PFSK-1 (cell line): ENCODE measurements at regions not wholly inside any gene's neighbourhood (a gene's known extent, or its start where the extent isn't known, plus 50 kb on each side); places are given as distances from the start of the nearest gene placed in this dataset.

Source experiments
- FOXP2 ChIP-seq: optimal IDR thresholded peaks from 2 replicates; pipeline ENCODE3; 2011; ENCODE audit warnings: borderline replicate concordance, control low read depth, inconsistent platforms; ENCODE audit not compliant: insufficient read depth; ENCODE audit errors: extremely low read length, extremely low read depth
- POLR2AphosphoS5 ChIP-seq: IDR thresholded peaks from 2 replicates; pipeline ENCODE4 v1.6.1; 2012; ENCODE audit warnings: low read depth, mild to moderate bottlenecking, control low read depth, low read length, moderate library complexity
- REST ChIP-seq, 2 experiments: IDR thresholded peaks; 2 replicates each; pipeline versions ENCODE4 v1.6.1 to v1.8.0; 2011 to 2012; ENCODE audit warnings: low read depth in 2 of 2, low read length in 2 of 2, control low read depth in 1 of 2, inconsistent platforms in 1 of 2, mild to moderate bottlenecking in 1 of 2, moderate library complexity in 1 of 2; ENCODE audit not compliant: insufficient read depth in 1 of 2
- SIN3A ChIP-seq: IDR thresholded peaks from 2 replicates; pipeline ENCODE4 v1.6.1; 2012; ENCODE audit warnings: mild to moderate bottlenecking, low read length, moderate library complexity, borderline replicate concordance; ENCODE audit not compliant: insufficient read depth
- TAF1 ChIP-seq: IDR thresholded peaks from 2 replicates; pipeline ENCODE4 v1.6.1; 2012; ENCODE audit warnings: low read length, control low read depth, borderline replicate concordance; ENCODE audit not compliant: insufficient read depth

- no peak for TF ChIP-seq SIN3A
- no peak for TF ChIP-seq TAF1
- no peak for TF ChIP-seq FOXP2
- no peak for TF ChIP-seq REST (IDR thresholded peaks at IDR 0.05; ENCODE audit: insufficient read depth in 1 of 2, low read depth in 2 of 2, low read length in 2 of 2)
- TF ChIP-seq POLR2AphosphoS5 = no peak
These were observed 232.5 kb upstream of the INTU start for GRCh38 chr4:127400276-127400675.

- no peak for TF ChIP-seq TAF1
- no peak for TF ChIP-seq REST (IDR thresholded peaks at IDR 0.05; ENCODE audit: insufficient read depth in 1 of 2, low read depth in 2 of 2, low read length in 2 of 2)
- no peak for TF ChIP-seq FOXP2
- TF ChIP-seq SIN3A = no peak
- no peak for TF ChIP-seq POLR2AphosphoS5
These were observed 231.9 kb upstream of the INTU start for GRCh38 chr4:127400731-127401346.

GRCh38 chr4:127403471-127404084 is 229.2 kb upstream of the INTU start:
- TF ChIP-seq FOXP2 = no peak
- TF ChIP-seq POLR2AphosphoS5 = no peak
- TF ChIP-seq REST (IDR thresholded peaks at IDR 0.05; ENCODE audit: insufficient read depth in 1 of 2, low read depth in 2 of 2, low read length in 2 of 2) = no peak
- no peak for TF ChIP-seq SIN3A
- no peak for TF ChIP-seq TAF1

- TF ChIP-seq POLR2AphosphoS5 = no peak
- no peak for TF ChIP-seq TAF1
- TF ChIP-seq SIN3A = no peak
- no peak for TF ChIP-seq FOXP2
- no peak for TF ChIP-seq REST (IDR thresholded peaks at IDR 0.05; ENCODE audit: insufficient read depth in 1 of 2, low read depth in 2 of 2, low read length in 2 of 2)
These were observed 226.6 kb upstream of the INTU start for GRCh38 chr4:127406187-127406586.

GRCh38 chr4:127410201-127410600 is 222.6 kb upstream of the INTU start:
- TF ChIP-seq TAF1 (no peak), SIN3A (no peak), REST (IDR thresholded peaks at IDR 0.05; ENCODE audit: insufficient read depth in 1 of 2, low read depth in 2 of 2, low read length in 2 of 2) (no peak), FOXP2 (no peak)
